Loucy (cell line): ENCODE measurements at regions not wholly inside any gene's neighbourhood (a gene's known extent, or its start where the extent isn't known, plus 50 kb on each side); places are given as distances from the start of the nearest gene placed in this dataset.

Experiments
- H2AFZ ChIP-seq: fragments of 200-600 bp; sonication (generic); 2 replicates; pipeline ENCODE4 v1.6.0; 2016; ENCODE audit warnings: antibody characterized with exemption, mild to moderate bottlenecking, low read length, moderate library complexity
- H3F3A ChIP-seq: fragments of 200-600 bp; 2 replicates; pipeline ENCODE4 v1.6.0; 2016; ENCODE audit warnings: antibody characterized with exemption, low read depth, mild to moderate bottlenecking
- H3K27me3 ChIP-seq: fragments of 200-600 bp; sonication (generic); 2 replicates; pipeline ENCODE4 v1.6.1; 2014; ENCODE audit warnings: low read length, mild to moderate bottlenecking; ENCODE audit not compliant: insufficient read depth, poor library complexity, severe bottlenecking
- H3K36me3 ChIP-seq: fragments of 200-600 bp; sonication (generic); 2 replicates; pipeline ENCODE4 v1.6.1; 2016; ENCODE audit warnings: low read length; ENCODE audit not compliant: insufficient read depth
- H3K4me1 ChIP-seq: fragments of 200-600 bp; sonication (generic); 2 replicates; pipeline ENCODE4 v1.5.1; 2014; ENCODE audit warnings: low read length, mild to moderate bottlenecking; ENCODE audit not compliant: insufficient read depth, poor library complexity, severe bottlenecking
- H3K4me2 ChIP-seq: fragments of 200-600 bp; sonication (generic); 2 replicates; pipeline ENCODE4 v1.6.0; 2014; ENCODE audit warnings: antibody characterized with exemption, low read length, low read depth, mild to moderate bottlenecking; ENCODE audit not compliant: poor library complexity, severe bottlenecking
- H3K4me3 ChIP-seq: fragments of 200-600 bp; sonication (generic); 2 replicates; pipeline ENCODE4 v1.5.1; 2014; ENCODE audit warnings: low read length, mild to moderate bottlenecking, mixed read lengths; ENCODE audit not compliant: poor library complexity, severe bottlenecking
- H3K79me2 ChIP-seq: fragments of 200-600 bp; sonication (generic); 2 replicates; pipeline ENCODE4 v1.6.1; 2014; ENCODE audit warnings: low read length; ENCODE audit not compliant: insufficient read depth
- H3K9ac ChIP-seq: fragments of 200-600 bp; sonication (generic); 2 replicates; pipeline ENCODE4 v1.6.0; 2014; ENCODE audit warnings: mild to moderate bottlenecking, low read depth, low read length, moderate library complexity; ENCODE audit not compliant: poor library complexity, severe bottlenecking
- H3K9me2 ChIP-seq: fragments of 200-600 bp; sonication (generic); replicated peaks from 2 replicates; pipeline ENCODE4 v1.6.1; 2016; ENCODE audit warnings: low read depth, low read length, mixed read lengths
- H3K9me3 ChIP-seq: fragments of 200-600 bp; sonication (generic); 2 replicates; pipeline ENCODE4 v1.6.1; 2014; ENCODE audit warnings: mild to moderate bottlenecking, antibody characterized with exemption, low read length, low read depth; ENCODE audit not compliant: insufficient read depth
- H4K20me1 ChIP-seq: fragments of 200-600 bp; sonication (generic); 2 replicates; pipeline ENCODE4 v1.6.0; 2014; ENCODE audit warnings: antibody characterized with exemption, low read length, mild to moderate bottlenecking; ENCODE audit not compliant: insufficient read depth, poor library complexity, severe bottlenecking
- EZH2phosphoT487 ChIP-seq: fragments of 200-600 bp; IDR thresholded peaks from 2 replicates; pipeline ENCODE4 v1.6.1; 2018; ENCODE audit warnings: antibody characterized with exemption, mild to moderate bottlenecking, moderate library complexity, borderline replicate concordance
- TF ChIP-seq, protein P1 (sequence below): fragments of 200-600 bp; sonication (generic); conservative IDR thresholded peaks from 2 replicates; pipeline ENCODE4 v1.5.1; 2014; ENCODE audit warnings: mild to moderate bottlenecking, antibody characterized with exemption, low read length

DNA sequence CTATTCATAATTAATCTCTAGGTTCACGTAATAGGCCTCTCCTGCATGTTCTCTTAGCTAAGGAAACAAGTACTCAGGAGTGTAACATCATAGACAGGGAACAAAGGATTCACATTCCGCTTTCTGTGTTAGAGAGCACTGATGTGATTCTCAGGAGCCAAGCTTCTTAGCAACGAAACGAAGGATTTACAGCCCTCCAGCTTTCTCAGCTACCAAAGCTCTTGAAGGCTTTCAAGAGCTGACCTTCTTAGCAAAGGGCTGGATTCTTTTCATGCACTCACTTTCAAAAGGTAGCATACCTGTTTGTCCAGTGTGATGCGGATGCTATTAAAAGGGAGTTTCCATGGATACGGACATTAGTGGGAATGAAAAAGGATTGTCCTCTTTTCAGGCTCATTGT lies 107.4 kb downstream of the TUSC1 start:
- no peaks in the 10 kb centered on the region for H3K36me3 ChIP-seq
- H3K9ac ChIP-seq, result no peak overlapping the region
- no peak overlapping the region for H3K4me2 ChIP-seq
- H3K4me3 ChIP-seq, result no peak overlapping the region
- H3K9me3 ChIP-seq, result no peaks in the 10 kb centered on the region
- H3F3A ChIP-seq, result no peaks in the 10 kb centered on the region
- no peak for TF ChIP-seq EZH2phosphoT487
- TF ChIP-seq, protein P1, sequence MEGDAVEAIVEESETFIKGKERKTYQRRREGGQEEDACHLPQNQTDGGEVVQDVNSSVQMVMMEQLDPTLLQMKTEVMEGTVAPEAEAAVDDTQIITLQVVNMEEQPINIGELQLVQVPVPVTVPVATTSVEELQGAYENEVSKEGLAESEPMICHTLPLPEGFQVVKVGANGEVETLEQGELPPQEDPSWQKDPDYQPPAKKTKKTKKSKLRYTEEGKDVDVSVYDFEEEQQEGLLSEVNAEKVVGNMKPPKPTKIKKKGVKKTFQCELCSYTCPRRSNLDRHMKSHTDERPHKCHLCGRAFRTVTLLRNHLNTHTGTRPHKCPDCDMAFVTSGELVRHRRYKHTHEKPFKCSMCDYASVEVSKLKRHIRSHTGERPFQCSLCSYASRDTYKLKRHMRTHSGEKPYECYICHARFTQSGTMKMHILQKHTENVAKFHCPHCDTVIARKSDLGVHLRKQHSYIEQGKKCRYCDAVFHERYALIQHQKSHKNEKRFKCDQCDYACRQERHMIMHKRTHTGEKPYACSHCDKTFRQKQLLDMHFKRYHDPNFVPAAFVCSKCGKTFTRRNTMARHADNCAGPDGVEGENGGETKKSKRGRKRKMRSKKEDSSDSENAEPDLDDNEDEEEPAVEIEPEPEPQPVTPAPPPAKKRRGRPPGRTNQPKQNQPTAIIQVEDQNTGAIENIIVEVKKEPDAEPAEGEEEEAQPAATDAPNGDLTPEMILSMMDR, result no peak
- H3K27me3 ChIP-seq, result no peaks in the 10 kb centered on the region
- H3K9me2 ChIP-seq, result no peaks in the 10 kb centered on the region
- no peaks in the 10 kb centered on the region for H3K4me1 ChIP-seq
- H3K79me2 ChIP-seq, result no peaks in the 10 kb centered on the region
- no peaks in the 10 kb centered on the region for H4K20me1 ChIP-seq
- no peak overlapping the region for H2AFZ ChIP-seq

DNA sequence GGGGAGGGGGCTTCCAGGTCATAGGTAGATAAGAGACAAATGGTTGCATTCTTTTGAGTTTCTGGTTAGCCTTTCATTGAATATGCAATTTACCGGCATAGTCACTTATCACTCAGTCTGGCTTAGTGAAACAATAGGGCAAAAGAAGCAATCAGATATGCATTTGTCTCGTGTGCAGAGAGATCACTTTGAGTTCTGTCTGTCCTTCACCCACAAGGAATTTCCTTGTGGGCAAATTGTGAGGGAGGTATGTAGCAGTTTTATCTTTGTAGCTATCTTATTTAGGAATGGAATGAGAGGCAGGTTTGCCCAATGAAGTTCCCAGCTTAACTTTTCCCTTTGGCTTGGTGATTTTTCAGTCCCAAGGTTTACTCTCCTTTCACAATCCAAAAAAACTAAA lies 116.1 kb downstream of the TUSC1 start:
- no peak overlapping the region for H3K4me2 ChIP-seq
- TF ChIP-seq, protein P1, result no peak
- no peak for TF ChIP-seq EZH2phosphoT487
- no peak overlapping the region for H3K9ac ChIP-seq
- no peaks in the 10 kb centered on the region for H4K20me1 ChIP-seq
- H3K36me3 ChIP-seq, result no peaks in the 10 kb centered on the region
- H3K9me3 ChIP-seq, result no peaks in the 10 kb centered on the region
- H3K4me3 ChIP-seq, result no peak overlapping the region
- H2AFZ ChIP-seq, result no peak overlapping the region
- no peaks in the 10 kb centered on the region for H3K9me2 ChIP-seq
- H3K4me1 ChIP-seq, result no peaks in the 10 kb centered on the region
- no peaks in the 10 kb centered on the region for H3K79me2 ChIP-seq
- no peaks in the 10 kb centered on the region for H3F3A ChIP-seq
- H3K27me3 ChIP-seq, result no peaks in the 10 kb centered on the region

DNA sequence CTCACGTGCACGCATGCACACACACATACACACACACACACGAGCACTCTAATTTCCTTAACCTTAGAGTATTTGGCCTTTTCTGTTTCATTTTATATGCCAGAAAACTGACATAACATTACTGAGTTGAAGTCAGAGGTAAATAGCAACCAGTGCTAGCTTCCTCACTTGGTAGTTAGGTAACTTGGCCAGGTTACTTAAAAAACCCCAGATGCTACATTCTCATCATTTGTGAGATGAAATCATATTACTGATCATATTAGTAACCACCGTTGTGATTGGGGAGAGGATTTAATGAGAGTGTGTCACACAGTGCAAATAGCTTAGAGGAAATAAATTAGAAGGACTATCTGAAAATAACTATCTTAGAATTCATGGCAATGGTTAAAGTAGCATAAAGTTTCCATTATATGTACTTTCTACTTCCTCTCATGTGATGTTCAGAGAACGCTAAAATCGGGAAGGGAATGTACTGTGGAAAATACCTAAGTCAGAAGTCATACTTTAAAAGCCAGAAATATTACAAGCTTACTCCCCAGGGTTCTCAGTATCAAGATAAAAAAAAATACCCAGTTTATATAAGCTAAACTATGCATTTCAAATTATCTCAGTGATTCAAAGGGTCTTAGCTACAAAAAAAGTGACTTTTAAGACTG lies 120.5 kb downstream of the TUSC1 start:
- H3K9ac ChIP-seq, result no peak overlapping the region
- H3K4me3 ChIP-seq, result no peak overlapping the region
- no peaks in the 10 kb centered on the region for H3K9me3 ChIP-seq
- H2AFZ ChIP-seq, result no peak overlapping the region
- no peaks in the 10 kb centered on the region for H3K36me3 ChIP-seq
- no peaks in the 10 kb centered on the region for H3K79me2 ChIP-seq
- TF ChIP-seq EZH2phosphoT487, result no peak
- TF ChIP-seq, protein P1, result no peak
- no peak overlapping the region for H3K4me2 ChIP-seq
- H3K4me1 ChIP-seq, result no peaks in the 10 kb centered on the region
- H3K27me3 ChIP-seq, result no peaks in the 10 kb centered on the region
- no peaks in the 10 kb centered on the region for H4K20me1 ChIP-seq
- H3K9me2 ChIP-seq, result no peaks in the 10 kb centered on the region
- no peaks in the 10 kb centered on the region for H3F3A ChIP-seq
